GM23338 (cell line): ENCODE measurements at regions not wholly inside any gene's neighbourhood (a gene's known extent, or its start where the extent isn't known, plus 50 kb on each side); places are given as distances from the start of the nearest gene placed in this dataset.

Experiments
- ATAC-seq: fragments of 200-7000 bp; cut with Tn5 transposase; 3 replicates; pipeline ENCODE4 v1.9.1; 2020
- DNase-seq: peaks from one replicate; pipeline ENCODE4 v3.0.0-alpha.2; 2015; ENCODE audit warnings: low spot score
- H2AFZ ChIP-seq: fragments of 200-600 bp; sonication (generic); 2 replicates; pipeline ENCODE4 v1.8.0; 2016; ENCODE audit warnings: antibody characterized with exemption, mild to moderate bottlenecking, moderate library complexity
- H3F3A ChIP-seq: fragments of 200-600 bp; sonication (generic); replicated peaks from 2 replicates; pipeline ENCODE4 v1.8.0; 2017; ENCODE audit warnings: antibody characterized with exemption, mixed run types, low read depth
- H3K27ac ChIP-seq: fragments of 200-600 bp; sonication (generic); 2 replicates; pipeline ENCODE4 v1.6.1; 2016; ENCODE audit warnings: low read depth
- H3K27me3 ChIP-seq: fragments of 200-600 bp; sonication (generic); 2 replicates; pipeline ENCODE4 v1.8.0; 2016; ENCODE audit warnings: mild to moderate bottlenecking, mixed run types, moderate library complexity; ENCODE audit not compliant: insufficient read depth
- H3K36me3 ChIP-seq: fragments of 200-600 bp; sonication (generic); 2 replicates; pipeline ENCODE4 v1.8.0; 2016; ENCODE audit warnings: mild to moderate bottlenecking; ENCODE audit not compliant: insufficient read depth
- H3K4me1 ChIP-seq: fragments of 200-600 bp; sonication (generic); 2 replicates; pipeline ENCODE4 v1.8.0; 2016; ENCODE audit warnings: mild to moderate bottlenecking, moderate library complexity; ENCODE audit not compliant: insufficient read depth
- H3K4me2 ChIP-seq: fragments of 200-600 bp; sonication (generic); 2 replicates; pipeline ENCODE4 v1.7.1; 2017; ENCODE audit warnings: mixed run types
- H3K4me3 ChIP-seq: fragments of 200-600 bp; sonication (generic); 2 replicates; pipeline ENCODE4 v1.6.1; 2016; ENCODE audit warnings: mixed run types
- H3K79me2 ChIP-seq: fragments of 200-600 bp; sonication (generic); replicated peaks from 2 replicates; pipeline ENCODE4 v1.8.0; 2017; ENCODE audit warnings: mild to moderate bottlenecking; ENCODE audit not compliant: insufficient read depth
- H3K9me2 ChIP-seq: fragments of 200-600 bp; sonication (generic); 2 replicates; pipeline ENCODE4 v1.8.0; 2017; ENCODE audit not compliant: insufficient read depth
- H4K20me1 ChIP-seq: fragments of 200-600 bp; sonication (generic); replicated peaks from 2 replicates; pipeline ENCODE4 v1.8.0; 2017; ENCODE audit warnings: mild to moderate bottlenecking; ENCODE audit not compliant: insufficient read depth
- H3K27ac Mint-ChIP-seq: 2 replicates; pipeline ENCODE4 v1.8.0; 2020; ENCODE audit warnings: inconsistent platforms, mild to moderate bottlenecking, moderate library complexity, mixed read lengths
- H3K27me3 Mint-ChIP-seq: 3 replicates; pipeline ENCODE4 v1.8.0; 2022; ENCODE audit warnings: low read depth, mild to moderate bottlenecking, moderate library complexity, mixed read lengths, inconsistent platforms; ENCODE audit not compliant: insufficient read depth, poor library complexity
- H3K36me3 Mint-ChIP-seq: 3 replicates; pipeline ENCODE4 v1.8.0; 2021; ENCODE audit warnings: low read depth, mild to moderate bottlenecking, inconsistent platforms, moderate library complexity, mixed read lengths
- H3K4me1 Mint-ChIP-seq: 3 replicates; pipeline ENCODE4 v1.8.0; 2020; ENCODE audit warnings: mild to moderate bottlenecking, inconsistent platforms, mixed read lengths
- H3K4me3 Mint-ChIP-seq: 3 replicates; pipeline ENCODE4 v1.8.0; 2021; ENCODE audit warnings: moderate library complexity, mild to moderate bottlenecking, inconsistent platforms, mixed read lengths
- H3K9me3 Mint-ChIP-seq: 3 replicates; pipeline ENCODE4 v1.8.0; 2020; ENCODE audit warnings: moderate library complexity, mild to moderate bottlenecking, inconsistent platforms, mixed read lengths
- CREB1 ChIP-seq: fragments of 250-450 bp; sonication (Bioruptor Pico); IDR thresholded peaks from 2 replicates; pipeline ENCODE4 v1.5.0; 2020; ENCODE audit warnings: low read depth, mild to moderate bottlenecking, moderate library complexity
- EZH2 ChIP-seq: fragments of 200-600 bp; sonication (generic); IDR thresholded peaks from one replicate; pipeline ENCODE4 v1.8.0; 2017; ENCODE audit warnings: antibody characterized with exemption, mild to moderate bottlenecking, low read depth; ENCODE audit not compliant: unreplicated experiment
- EZH2phosphoT487 ChIP-seq: fragments of 200-600 bp; sonication (generic); IDR thresholded peaks from one replicate; pipeline ENCODE4 v1.8.1; 2018; ENCODE audit warnings: antibody characterized with exemption; ENCODE audit not compliant: unreplicated experiment
- JUNB ChIP-seq: IDR thresholded peaks from one replicate; pipeline ENCODE4 v1.6.1; 2016; ENCODE audit warnings: antibody characterized with exemption; ENCODE audit not compliant: unreplicated experiment
- NANOG ChIP-seq: IDR thresholded peaks from 2 replicates; pipeline ENCODE4 v1.6.1; 2016; ENCODE audit warnings: antibody characterized with exemption, borderline replicate concordance
- STAT1 ChIP-seq: IDR thresholded peaks from one replicate; pipeline ENCODE4 v1.6.1; 2016; ENCODE audit warnings: antibody characterized with exemption; ENCODE audit not compliant: unreplicated experiment
- ZNF114 ChIP-seq: fragments of 250-450 bp; sonication (Bioruptor Pico); IDR thresholded peaks from 2 replicates; pipeline ENCODE4 v1.5.0; 2020; ENCODE audit warnings: mild to moderate bottlenecking, moderate library complexity
- TF ChIP-seq, protein P1 (sequence below), 2 experiments: fragments of 200-600 bp in 1 of 2; sonication (generic) in 1 of 2; conservative IDR thresholded peaks; 2 replicates each; pipeline versions ENCODE4 v1.5.1 to v1.6.1; 2016 to 2017; ENCODE audit warnings: antibody characterized with exemption in 2 of 2, low read depth in 2 of 2, mild to moderate bottlenecking in 2 of 2, moderate library complexity in 1 of 2
- TF ChIP-seq, protein P2 (sequence below): IDR thresholded peaks from one replicate; pipeline ENCODE4 v1.6.1; 2018; ENCODE audit warnings: antibody characterized with exemption; ENCODE audit not compliant: unreplicated experiment
- TF ChIP-seq, protein P3 (sequence below): IDR thresholded peaks from 2 replicates; pipeline ENCODE4 v1.6.1; 2016; ENCODE audit warnings: antibody characterized with exemption

DNA sequence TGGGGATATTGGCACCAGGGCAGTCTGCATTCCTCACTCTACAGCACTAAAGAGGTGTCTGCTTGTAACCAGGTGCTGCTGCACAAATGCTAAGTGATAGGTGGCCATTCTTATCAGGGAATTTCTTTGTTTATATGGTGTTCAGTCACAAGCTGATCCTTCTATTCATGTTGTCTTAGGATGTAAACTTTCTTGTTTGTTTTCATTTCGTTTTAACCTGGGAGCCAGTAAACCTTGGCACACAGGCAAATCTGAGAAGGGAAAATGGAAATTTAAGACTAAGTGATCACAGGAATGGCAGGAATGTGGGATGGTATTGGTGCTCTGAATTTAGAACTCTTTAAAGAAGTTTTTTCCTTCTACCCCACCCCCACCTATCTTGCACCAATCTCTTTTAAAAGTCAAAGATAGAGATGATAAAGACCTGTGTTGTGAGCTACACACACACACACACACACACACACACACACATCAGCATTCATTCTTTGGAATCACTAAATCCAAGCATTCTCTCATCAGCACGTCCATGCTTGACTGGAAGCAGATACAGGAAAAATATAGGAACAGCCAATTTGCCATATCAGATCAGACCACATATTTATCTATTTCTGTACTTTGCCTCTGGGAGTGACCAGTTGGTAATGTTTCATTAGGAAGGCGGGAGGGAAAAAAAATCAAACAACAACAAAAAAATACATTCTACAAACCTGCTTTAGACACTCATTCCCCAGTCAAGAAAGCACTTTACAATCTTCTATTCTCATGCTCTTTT lies 451.4 kb upstream of the ADGRL2 start:
- H3K27ac ChIP-seq = peak overlapping the region; percentile 34
- no peaks in the 10 kb centered on the region for H3K36me3 ChIP-seq
- no peaks in the 10 kb centered on the region for H3K79me2 ChIP-seq
- H3K4me3 ChIP-seq = no peak overlapping the region
- H2AFZ ChIP-seq = no peak overlapping the region
- ATAC-seq (peak; percentile 96), DNase-seq (peak; percentile 79)
- H3K27me3 ChIP-seq = no peaks in the 10 kb centered on the region
- TF ChIP-seq NANOG (peak; percentile 44; the same call in 1 of the 2 replicates), CREB1 (CRISPR knock-in tag) (0 out of 2 replicates have a peak, but pooled peaks have one; percentile 19), JUNB (no peak)
- TF ChIP-seq, protein P1, sequence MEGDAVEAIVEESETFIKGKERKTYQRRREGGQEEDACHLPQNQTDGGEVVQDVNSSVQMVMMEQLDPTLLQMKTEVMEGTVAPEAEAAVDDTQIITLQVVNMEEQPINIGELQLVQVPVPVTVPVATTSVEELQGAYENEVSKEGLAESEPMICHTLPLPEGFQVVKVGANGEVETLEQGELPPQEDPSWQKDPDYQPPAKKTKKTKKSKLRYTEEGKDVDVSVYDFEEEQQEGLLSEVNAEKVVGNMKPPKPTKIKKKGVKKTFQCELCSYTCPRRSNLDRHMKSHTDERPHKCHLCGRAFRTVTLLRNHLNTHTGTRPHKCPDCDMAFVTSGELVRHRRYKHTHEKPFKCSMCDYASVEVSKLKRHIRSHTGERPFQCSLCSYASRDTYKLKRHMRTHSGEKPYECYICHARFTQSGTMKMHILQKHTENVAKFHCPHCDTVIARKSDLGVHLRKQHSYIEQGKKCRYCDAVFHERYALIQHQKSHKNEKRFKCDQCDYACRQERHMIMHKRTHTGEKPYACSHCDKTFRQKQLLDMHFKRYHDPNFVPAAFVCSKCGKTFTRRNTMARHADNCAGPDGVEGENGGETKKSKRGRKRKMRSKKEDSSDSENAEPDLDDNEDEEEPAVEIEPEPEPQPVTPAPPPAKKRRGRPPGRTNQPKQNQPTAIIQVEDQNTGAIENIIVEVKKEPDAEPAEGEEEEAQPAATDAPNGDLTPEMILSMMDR (conservative IDR thresholded peaks at IDR 0.05; ENCODE audit: low read depth in 2 of 2) = no peak
- Mint-ChIP-seq H3K4me1 (peaks cover 51% of the 10 kb centered on the region), H3K36me3 (peaks cover 12% of the 10 kb centered on the region; the same call in 2 of the 3 replicates), H3K27ac (peak overlapping the region; percentile 96), H3K4me3 (peak overlapping the region; percentile 35; the same call in 2 of the 3 replicates), H3K9me3 (0 out of 3 replicates have a peak, but pooled peaks cover 6% of the 10 kb centered on the region), H3K27me3 (peaks cover 2% of the 10 kb centered on the region)
- no peaks in the 10 kb centered on the region for H4K20me1 ChIP-seq
- H3K4me2 ChIP-seq = peak overlapping the region; percentile 4
- peaks cover 38% of the 10 kb centered on the region for H3K4me1 ChIP-seq
- no peaks in the 10 kb centered on the region for H3F3A ChIP-seq
- no peaks in the 10 kb centered on the region for H3K9me2 ChIP-seq

DNA sequence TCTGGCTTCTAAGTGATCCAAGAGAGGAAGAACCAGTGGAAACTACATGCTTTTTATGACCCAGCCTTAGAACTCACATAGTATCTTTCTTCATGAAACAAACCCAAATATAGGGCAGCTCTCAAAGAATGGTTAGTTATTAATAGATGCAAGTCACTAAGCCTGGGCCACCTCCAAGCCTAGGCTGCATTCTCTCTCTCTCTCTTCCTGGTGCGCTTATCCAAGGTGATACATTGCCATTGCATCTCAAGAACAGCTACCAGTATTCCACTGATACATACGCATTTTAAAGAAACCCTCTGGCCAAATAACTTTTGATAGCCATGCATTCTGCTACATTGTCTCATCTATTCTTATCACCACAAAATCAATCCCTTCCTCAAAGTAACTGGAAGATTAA lies 455.6 kb upstream of the ADGRL2 start:
- H3K4me3 Mint-ChIP-seq = no peak overlapping the region
- TF ChIP-seq CREB1 (CRISPR knock-in tag) = no peak
- TF ChIP-seq, protein P2, sequence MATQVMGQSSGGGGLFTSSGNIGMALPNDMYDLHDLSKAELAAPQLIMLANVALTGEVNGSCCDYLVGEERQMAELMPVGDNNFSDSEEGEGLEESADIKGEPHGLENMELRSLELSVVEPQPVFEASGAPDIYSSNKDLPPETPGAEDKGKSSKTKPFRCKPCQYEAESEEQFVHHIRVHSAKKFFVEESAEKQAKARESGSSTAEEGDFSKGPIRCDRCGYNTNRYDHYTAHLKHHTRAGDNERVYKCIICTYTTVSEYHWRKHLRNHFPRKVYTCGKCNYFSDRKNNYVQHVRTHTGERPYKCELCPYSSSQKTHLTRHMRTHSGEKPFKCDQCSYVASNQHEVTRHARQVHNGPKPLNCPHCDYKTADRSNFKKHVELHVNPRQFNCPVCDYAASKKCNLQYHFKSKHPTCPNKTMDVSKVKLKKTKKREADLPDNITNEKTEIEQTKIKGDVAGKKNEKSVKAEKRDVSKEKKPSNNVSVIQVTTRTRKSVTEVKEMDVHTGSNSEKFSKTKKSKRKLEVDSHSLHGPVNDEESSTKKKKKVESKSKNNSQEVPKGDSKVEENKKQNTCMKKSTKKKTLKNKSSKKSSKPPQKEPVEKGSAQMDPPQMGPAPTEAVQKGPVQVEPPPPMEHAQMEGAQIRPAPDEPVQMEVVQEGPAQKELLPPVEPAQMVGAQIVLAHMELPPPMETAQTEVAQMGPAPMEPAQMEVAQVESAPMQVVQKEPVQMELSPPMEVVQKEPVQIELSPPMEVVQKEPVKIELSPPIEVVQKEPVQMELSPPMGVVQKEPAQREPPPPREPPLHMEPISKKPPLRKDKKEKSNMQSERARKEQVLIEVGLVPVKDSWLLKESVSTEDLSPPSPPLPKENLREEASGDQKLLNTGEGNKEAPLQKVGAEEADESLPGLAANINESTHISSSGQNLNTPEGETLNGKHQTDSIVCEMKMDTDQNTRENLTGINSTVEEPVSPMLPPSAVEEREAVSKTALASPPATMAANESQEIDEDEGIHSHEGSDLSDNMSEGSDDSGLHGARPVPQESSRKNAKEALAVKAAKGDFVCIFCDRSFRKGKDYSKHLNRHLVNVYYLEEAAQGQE = no peak
- no peak for TF ChIP-seq ZNF114 (CRISPR knock-in tag)
- no peak for TF ChIP-seq STAT1
- TF ChIP-seq, protein P3, sequence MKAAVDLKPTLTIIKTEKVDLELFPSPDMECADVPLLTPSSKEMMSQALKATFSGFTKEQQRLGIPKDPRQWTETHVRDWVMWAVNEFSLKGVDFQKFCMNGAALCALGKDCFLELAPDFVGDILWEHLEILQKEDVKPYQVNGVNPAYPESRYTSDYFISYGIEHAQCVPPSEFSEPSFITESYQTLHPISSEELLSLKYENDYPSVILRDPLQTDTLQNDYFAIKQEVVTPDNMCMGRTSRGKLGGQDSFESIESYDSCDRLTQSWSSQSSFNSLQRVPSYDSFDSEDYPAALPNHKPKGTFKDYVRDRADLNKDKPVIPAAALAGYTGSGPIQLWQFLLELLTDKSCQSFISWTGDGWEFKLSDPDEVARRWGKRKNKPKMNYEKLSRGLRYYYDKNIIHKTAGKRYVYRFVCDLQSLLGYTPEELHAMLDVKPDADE = no peak
- TF ChIP-seq NANOG = no peak
- TF ChIP-seq EZH2phosphoT487 = no peak
- TF ChIP-seq EZH2 = no peak

More for the DNA sequence above, 455.6 kb upstream of the ADGRL2 start:
- ATAC-seq (no peak), DNase-seq (no peak)
- Histone ChIP-seq H3K79me2 (no peaks in the 10 kb centered on the region), H3K4me2 (no peak overlapping the region), H3K36me3 (no peaks in the 10 kb centered on the region), H3K27me3 (no peaks in the 10 kb centered on the region), H3K4me1 (peaks cover 22% of the 10 kb centered on the region), H3F3A (no peaks in the 10 kb centered on the region), H2AFZ (no peak overlapping the region), H3K27ac (no peak overlapping the region), H4K20me1 (no peaks in the 10 kb centered on the region), H3K4me3 (no peak overlapping the region), H3K9me2 (no peaks in the 10 kb centered on the region)
- Mint-ChIP-seq H3K36me3 (peaks cover 12% of the 10 kb centered on the region; the same call in 2 of the 3 replicates), H3K9me3 (0 out of 3 replicates have a peak, but pooled peaks cover 6% of the 10 kb centered on the region), H3K4me1 (peaks cover 29% of the 10 kb centered on the region), H3K27ac (no peak overlapping the region), H3K27me3 (peaks cover 3% of the 10 kb centered on the region)
